Astrocyte (in vitro differentiated cells and primary cell): ENCODE measurements at regions not wholly inside any gene's neighbourhood (a gene's known extent, or its start where the extent isn't known, plus 50 kb on each side); places are given as distances from the start of the nearest gene placed in this dataset.

Experiments
- DNase-seq: peaks from one replicate; pipeline ENCODE4 v3.0.0-alpha.2; 2010; ENCODE audit warnings: low read depth
- FAIRE-seq: peaks from 2 replicates; lab custom pipeline; 2011; peaks lifted over from hg19 to GRCh38; lab: Jason Lieb, UNC
- H2AFZ ChIP-seq: 2 replicates; pipeline ENCODE4 v1.6.0; 2012; ENCODE audit warnings: low read depth, low read length, inconsistent platforms
- H3K27ac ChIP-seq: 2 replicates; pipeline ENCODE4 v1.5.1; 2011; ENCODE audit warnings: low read depth, low read length, inconsistent platforms
- H3K27me3 ChIP-seq: 2 replicates; pipeline ENCODE4 v1.6.0; 2011; ENCODE audit warnings: low read length, inconsistent platforms; ENCODE audit not compliant: insufficient read depth
- H3K36me3 ChIP-seq: 2 replicates; pipeline ENCODE4 v1.5.1; 2011; ENCODE audit warnings: low read length, inconsistent platforms; ENCODE audit not compliant: insufficient read depth
- H3K4me1 ChIP-seq: 2 replicates; pipeline ENCODE4 v1.5.1; 2011; ENCODE audit warnings: low read length, inconsistent platforms; ENCODE audit not compliant: insufficient read depth
- H3K4me2 ChIP-seq: 2 replicates; pipeline ENCODE4 v1.6.0; 2012; ENCODE audit warnings: low read length, inconsistent platforms
- H3K4me3 ChIP-seq: 2 replicates; pipeline ENCODE4 v1.5.1; 2011; ENCODE audit warnings: low read depth, mild to moderate bottlenecking, low read length, inconsistent platforms; ENCODE audit not compliant: insufficient read depth
- H3K79me2 ChIP-seq: 2 replicates; pipeline ENCODE4 v1.6.0; 2012; ENCODE audit warnings: mild to moderate bottlenecking, low read length, inconsistent platforms; ENCODE audit not compliant: insufficient read depth
- H3K9ac ChIP-seq: 2 replicates; pipeline ENCODE4 v1.6.0; 2012; ENCODE audit warnings: mild to moderate bottlenecking, low read length, inconsistent platforms
- H3K9me3 ChIP-seq: 2 replicates; pipeline ENCODE4 v1.5.1; 2012; ENCODE audit warnings: low read depth, mild to moderate bottlenecking, low read length, inconsistent platforms; ENCODE audit not compliant: insufficient read depth
- H4K20me1 ChIP-seq: 2 replicates; pipeline ENCODE4 v1.6.0; 2012; ENCODE audit warnings: low read length, inconsistent platforms; ENCODE audit not compliant: insufficient read depth
- H3K27ac Mint-ChIP-seq: one replicate; pipeline ENCODE4 v1.8.0; 2021; ENCODE audit warnings: mild to moderate bottlenecking, mixed read lengths; ENCODE audit not compliant: unreplicated experiment
- H3K27me3 Mint-ChIP-seq: one replicate; pipeline ENCODE4 v1.8.0; 2021; ENCODE audit warnings: low read depth, mixed read lengths; ENCODE audit not compliant: unreplicated experiment
- H3K36me3 Mint-ChIP-seq: one replicate; pipeline ENCODE4 v1.8.0; 2021; ENCODE audit warnings: low read depth, mixed read lengths; ENCODE audit not compliant: unreplicated experiment
- H3K4me1 Mint-ChIP-seq: one replicate; pipeline ENCODE4 v1.8.0; 2021; ENCODE audit warnings: low read depth, mixed read lengths; ENCODE audit not compliant: unreplicated experiment
- H3K4me3 Mint-ChIP-seq: one replicate; pipeline ENCODE4 v1.8.0; 2021; ENCODE audit warnings: mild to moderate bottlenecking, moderate library complexity, mixed read lengths; ENCODE audit not compliant: unreplicated experiment
- H3K9me3 Mint-ChIP-seq: one replicate; pipeline ENCODE4 v1.8.0; 2021; ENCODE audit warnings: mild to moderate bottlenecking, mixed read lengths; ENCODE audit not compliant: unreplicated experiment
- CTCF ChIP-seq: IDR thresholded peaks from 2 replicates; pipeline ENCODE4 v1.5.1; 2011; ENCODE audit warnings: low read depth, mild to moderate bottlenecking, inconsistent platforms, low read length, moderate library complexity; ENCODE audit not compliant: insufficient read depth
- EZH2 ChIP-seq: IDR thresholded peaks from 2 replicates; pipeline ENCODE4 v1.6.1; 2012; ENCODE audit warnings: mild to moderate bottlenecking, low read length, inconsistent platforms; ENCODE audit not compliant: insufficient read depth

DNA sequence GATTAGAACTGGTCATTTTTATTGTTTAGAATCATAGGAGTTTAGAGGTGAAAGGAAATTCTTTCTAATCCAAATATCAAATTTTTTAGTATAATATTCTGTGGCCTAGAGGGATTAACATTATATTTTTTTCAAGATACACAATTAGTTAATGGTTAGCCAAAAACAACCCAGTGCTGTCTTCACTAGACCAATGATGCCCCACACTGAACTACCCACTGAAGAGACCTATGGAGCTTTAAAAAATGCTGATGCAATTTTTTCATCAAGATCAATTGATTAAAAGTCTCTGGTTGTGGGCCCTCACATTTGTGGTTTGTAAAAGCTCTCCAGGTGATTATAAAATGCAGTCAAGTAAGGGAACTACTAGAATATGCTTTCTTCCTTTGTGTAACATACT is 274.1 kb upstream of the C9orf72 start:
- Histone ChIP-seq H3K9ac (no peak overlapping the region), H3K36me3 (no peaks in the 10 kb centered on the region), H3K27ac (no peak overlapping the region), H3K9me3 (no peaks in the 10 kb centered on the region), H3K4me3 (no peak overlapping the region), H2AFZ (no peak overlapping the region), H3K79me2 (no peaks in the 10 kb centered on the region), H3K4me2 (no peak overlapping the region), H3K4me1 (no peaks in the 10 kb centered on the region), H4K20me1 (no peaks in the 10 kb centered on the region), H3K27me3 (no peaks in the 10 kb centered on the region)
- no peak for DNase-seq
- H3K27me3 Mint-ChIP-seq: peaks cover 21% of the 10 kb centered on the region
- H3K36me3 Mint-ChIP-seq: no peaks in the 10 kb centered on the region
- H3K4me3 Mint-ChIP-seq: no peak overlapping the region
- TF ChIP-seq CTCF (no peak), EZH2 (no peak)
- H3K4me1 Mint-ChIP-seq: peaks cover 8% of the 10 kb centered on the region
- no peak overlapping the region for H3K27ac Mint-ChIP-seq
- H3K9me3 Mint-ChIP-seq: no peaks in the 10 kb centered on the region
- FAIRE-seq: no peak

- H3K27ac Mint-ChIP-seq: no peak overlapping the region
- H3K36me3 Mint-ChIP-seq: no peaks in the 10 kb centered on the region
- Histone ChIP-seq H3K4me2 (no peak overlapping the region), H3K4me3 (no peak overlapping the region), H4K20me1 (no peaks in the 10 kb centered on the region), H3K79me2 (no peaks in the 10 kb centered on the region), H2AFZ (no peak overlapping the region), H3K4me1 (no peaks in the 10 kb centered on the region), H3K9me3 (no peaks in the 10 kb centered on the region), H3K27ac (no peak overlapping the region), H3K36me3 (no peaks in the 10 kb centered on the region), H3K9ac (no peak overlapping the region), H3K27me3 (no peaks in the 10 kb centered on the region)
- FAIRE-seq (no peak), DNase-seq (no peak)
- TF ChIP-seq CTCF: no peak
- TF ChIP-seq EZH2: no peak
- H3K9me3 Mint-ChIP-seq: no peaks in the 10 kb centered on the region
- no peak overlapping the region for H3K4me3 Mint-ChIP-seq
- peaks cover 8% of the 10 kb centered on the region for H3K4me1 Mint-ChIP-seq
- H3K27me3 Mint-ChIP-seq: peaks cover 21% of the 10 kb centered on the region
Measured at GRCh38 chr9:27847818-27848217, 274.5 kb upstream of the C9orf72 start.

- H3K27me3 Mint-ChIP-seq: peaks cover 21% of the 10 kb centered on the region
- Histone ChIP-seq H3K27ac (no peak overlapping the region), H3K4me2 (no peak overlapping the region), H3K9ac (no peak overlapping the region), H3K9me3 (no peaks in the 10 kb centered on the region), H2AFZ (no peak overlapping the region), H3K79me2 (no peaks in the 10 kb centered on the region), H3K4me1 (no peaks in the 10 kb centered on the region), H3K36me3 (no peaks in the 10 kb centered on the region), H3K4me3 (no peak overlapping the region), H4K20me1 (no peaks in the 10 kb centered on the region), H3K27me3 (no peaks in the 10 kb centered on the region)
- H3K36me3 Mint-ChIP-seq: no peaks in the 10 kb centered on the region
- FAIRE-seq (no peak), DNase-seq (no peak)
- no peaks in the 10 kb centered on the region for H3K9me3 Mint-ChIP-seq
- H3K4me3 Mint-ChIP-seq: no peak overlapping the region
- TF ChIP-seq CTCF: no peak
- TF ChIP-seq EZH2: no peak
- H3K27ac Mint-ChIP-seq: no peak overlapping the region
- peaks cover 3% of the 10 kb centered on the region for H3K4me1 Mint-ChIP-seq
Measured at GRCh38 chr9:27848315-27848714, 275.0 kb upstream of the C9orf72 start.
